Stimulated activated naive CD4-positive, alpha-beta T cell (primary cell): ENCODE measurements at regions not wholly inside any gene's neighbourhood (a gene's known extent, or its start where the extent isn't known, plus 50 kb on each side); places are given as distances from the start of the nearest gene placed in this dataset.
"Not testable (repeated sequence)": the region's sequence is repeated elsewhere in the genome, so short reads cannot be mapped to it uniquely, and the experiment has no call there.

Source experiments
- DNase-seq, 6 experiments: peaks; one replicate each; lab custom pipeline; 2025; lab: John Stamatoyannopoulos, UW

- DNase-seq = not testable (repeated sequence)
These were observed 78.6 kb upstream of the HAND2 start for GRCh38 chr4:173608632-173609031.

GRCh38 chr4:173591760-173592159, 61.7 kb upstream of the HAND2 start:
- DNase-seq = no peak

- DNase-seq = no peak
These were observed 60.7 kb upstream of the HAND2 start for GRCh38 chr4:173590697-173591096.

GRCh38 chr4:173585876-173586572, 56.0 kb upstream of the HAND2 start:
- no peak for DNase-seq

GRCh38 chr4:173584506-173584905, 54.5 kb upstream of the HAND2 start:
- no peak for DNase-seq
